ENCODE measurements at regions not wholly inside any gene's neighbourhood (a gene's known extent, or its start where the extent isn't known, plus 50 kb on each side); places are given as distances from the start of the nearest gene placed in this dataset.

GRCh38 chr22:34303656-34304055 is 383.4 kb upstream of the LARGE1 start:
- intact Hi-C loops (cut with micrococcal nuclease), result no loop called here

DNA sequence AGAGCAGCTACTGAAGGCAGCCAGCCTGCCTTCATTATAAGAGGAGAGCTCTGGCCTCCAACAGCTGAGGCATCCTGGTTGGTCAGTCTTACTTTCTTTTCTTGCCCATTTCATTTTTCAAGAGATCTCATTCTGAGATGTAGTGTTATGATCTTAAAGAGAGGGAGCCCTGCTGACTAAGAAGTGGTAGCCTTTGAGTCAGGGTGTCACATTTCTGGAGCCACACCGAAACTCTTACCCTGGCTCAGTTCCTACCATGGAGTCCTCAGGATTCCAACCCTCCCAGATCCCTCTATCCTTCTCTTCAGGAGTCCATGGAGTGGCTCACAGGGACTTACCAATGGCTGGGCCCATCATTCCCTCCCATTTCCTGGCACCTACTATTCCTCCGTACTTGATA is 386.1 kb upstream of the LARGE1 start:
- intact Hi-C loops (cut with micrococcal nuclease), result no loop called here

GRCh38 chr22:34308101-34308500 is 387.8 kb upstream of the LARGE1 start:
- intact Hi-C loops (cut with micrococcal nuclease), result no loop called here

- intact Hi-C loops (cut with micrococcal nuclease), result no loop called here
Observed at GRCh38 chr22:34319346-34319745, 399.1 kb upstream of the LARGE1 start.

GRCh38 chr22:34324763-34325162 is 404.5 kb upstream of the LARGE1 start:
- intact Hi-C loops (cut with micrococcal nuclease), result no loop called here

DNA sequence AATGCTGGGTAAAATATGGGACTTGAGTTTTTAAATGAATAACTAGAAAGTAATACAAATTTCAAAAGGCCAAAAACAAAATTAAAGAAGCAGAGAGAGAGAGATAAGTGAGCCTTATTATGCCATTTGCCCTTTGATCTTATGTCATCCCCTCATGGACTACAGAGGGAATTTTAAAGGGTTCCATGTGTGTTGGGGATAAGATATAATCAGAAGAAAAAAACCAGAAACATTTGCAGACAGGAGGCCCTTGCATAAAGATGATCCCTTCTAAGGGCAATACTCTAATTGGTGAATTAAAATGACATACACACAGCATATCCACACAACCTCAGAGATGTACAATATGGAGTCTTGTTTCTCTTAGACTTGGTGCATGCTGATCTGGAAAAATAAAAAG is 406.6 kb upstream of the LARGE1 start:
- intact Hi-C loops (cut with micrococcal nuclease), result no loop called here

DNA sequence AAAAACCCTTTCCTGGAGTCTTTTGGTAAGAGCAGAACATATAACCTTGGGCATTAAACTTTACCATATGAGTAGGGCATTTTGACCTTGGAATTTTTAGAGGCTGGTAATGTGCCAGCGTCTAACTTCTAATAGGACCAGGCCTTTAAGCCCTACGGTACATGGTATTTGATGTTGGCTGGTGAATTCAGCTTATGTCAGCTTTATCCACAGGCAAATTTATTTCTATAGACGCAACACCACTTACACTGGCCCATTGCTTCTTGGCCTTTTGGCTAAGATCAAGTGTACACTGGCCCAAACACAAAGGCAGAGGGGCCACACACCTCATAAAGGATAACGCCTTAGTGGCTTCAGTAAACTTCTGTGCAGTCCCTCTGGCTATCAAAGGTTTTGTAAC is 410.2 kb upstream of the LARGE1 start:
- intact Hi-C loops (cut with micrococcal nuclease), result no loop called here

DNA sequence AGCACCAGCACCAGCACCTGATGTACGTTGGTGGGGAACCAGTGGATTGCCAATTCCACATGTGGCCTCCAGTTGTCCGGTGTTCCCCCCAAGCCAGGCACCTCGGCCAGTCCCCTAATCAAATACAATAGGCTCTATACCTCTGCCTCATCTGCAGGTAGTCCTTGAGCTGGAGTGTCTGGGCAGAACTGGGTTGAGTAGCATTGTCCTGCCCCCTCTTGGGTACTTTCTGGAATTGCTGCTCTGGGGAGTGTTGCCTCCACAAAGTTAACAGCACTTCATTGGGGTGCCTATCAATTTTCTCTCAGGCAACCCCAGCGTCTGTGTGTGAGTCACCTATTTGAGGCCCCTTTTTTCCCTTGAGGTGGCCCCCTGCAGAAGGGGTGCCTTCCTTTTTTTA is 413.0 kb upstream of the LARGE1 start:
- intact Hi-C loops (cut with micrococcal nuclease), result no loop called here

DNA sequence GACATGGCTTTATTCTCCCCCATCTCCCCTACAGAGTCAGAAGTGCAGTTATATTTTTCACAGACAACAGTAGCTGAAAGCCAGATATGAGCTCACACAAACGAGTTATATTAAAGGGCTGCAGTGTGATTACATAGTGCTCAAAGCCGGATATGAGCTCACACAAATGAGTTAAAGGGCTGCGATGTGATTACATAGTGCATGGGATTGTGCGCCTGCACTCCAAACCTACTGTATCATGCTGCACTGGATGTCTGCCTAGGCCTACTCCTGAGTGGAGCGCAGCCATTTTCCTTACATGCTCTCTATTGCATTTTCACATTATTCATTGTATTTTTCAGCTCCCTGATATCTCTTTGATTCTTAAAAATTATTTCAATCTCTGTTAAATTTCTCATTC is 414.6 kb upstream of the LARGE1 start:
- intact Hi-C loops (cut with micrococcal nuclease), result no loop called here

GRCh38 chr22:34344702-34345101 is 424.4 kb upstream of the LARGE1 start:
- intact Hi-C loops (cut with micrococcal nuclease), result no loop called here

DNA sequence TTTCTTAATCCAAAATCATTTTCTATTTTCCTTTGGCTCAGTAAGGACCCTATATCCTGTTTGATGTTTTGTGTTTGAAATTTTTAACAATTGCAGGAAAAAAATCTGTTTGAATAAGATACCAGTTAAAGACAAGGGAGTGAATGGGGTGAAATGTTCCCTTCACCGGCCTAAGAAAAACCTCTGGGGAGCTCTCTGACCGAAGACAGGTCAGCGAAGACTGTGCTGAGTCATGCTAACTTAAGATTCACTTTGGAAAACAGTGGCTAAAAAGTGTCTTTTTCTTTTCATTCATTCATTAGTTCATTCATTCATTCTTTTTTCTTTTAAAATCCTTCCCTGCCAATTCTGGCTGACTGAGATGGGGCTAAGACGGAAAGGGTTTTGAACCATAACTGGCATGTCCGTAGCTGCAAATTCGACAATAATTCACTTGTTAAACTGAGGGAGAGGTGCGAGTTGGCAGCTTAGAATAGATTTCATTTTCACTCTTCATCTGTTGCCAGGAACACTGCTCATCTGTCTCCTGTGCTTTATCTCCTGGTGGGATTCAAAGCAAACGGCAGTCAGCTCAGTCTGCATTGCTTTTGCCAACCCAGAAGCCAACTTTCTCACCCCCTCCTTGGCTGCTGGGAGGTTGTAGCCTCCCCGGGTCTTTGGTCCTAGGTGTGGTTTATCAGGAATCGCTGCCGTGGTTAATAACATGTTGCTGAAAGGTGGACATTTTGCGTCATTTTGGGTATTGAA is 434.0 kb upstream of the LARGE1 start:
- intact Hi-C loops (cut with micrococcal nuclease), result no loop called here

GRCh38 chr22:34356481-34356880 is 436.2 kb upstream of the LARGE1 start:
- intact Hi-C loops (cut with micrococcal nuclease), result no loop called here

- intact Hi-C loops (cut with micrococcal nuclease), result no loop called here
Observed at GRCh38 chr22:34370711-34371110, 450.4 kb upstream of the LARGE1 start.

GRCh38 chr22:34379825-34380224 is 459.5 kb upstream of the LARGE1 start:
- intact Hi-C loops (cut with micrococcal nuclease), result no loop called here

DNA sequence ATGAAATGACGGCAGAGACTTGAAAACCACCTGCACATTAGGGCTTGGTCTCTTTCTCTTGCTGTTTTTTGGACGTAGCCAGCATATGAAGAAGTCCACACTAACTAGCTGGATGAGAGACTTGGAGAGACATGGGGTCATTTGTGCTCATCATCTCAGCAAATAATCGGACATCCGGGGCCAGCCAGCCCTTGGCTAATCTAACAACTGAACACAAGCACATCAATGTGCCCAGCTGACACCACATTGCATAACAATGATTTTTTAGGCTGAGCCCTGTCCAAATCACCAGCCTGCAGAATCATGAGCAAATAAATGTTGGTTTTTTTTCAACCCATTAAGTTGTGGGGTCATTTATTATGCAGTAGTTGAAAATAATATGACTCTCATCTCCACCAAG is 460.3 kb upstream of the LARGE1 start:
- intact Hi-C loops (cut with micrococcal nuclease), result no loop called here

GRCh38 chr22:34390400-34390799 is 470.1 kb upstream of the LARGE1 start:
- intact Hi-C loops (cut with micrococcal nuclease), result no loop called here

GRCh38 chr22:34395370-34395769 is 475.1 kb upstream of the LARGE1 start:
- intact Hi-C loops (cut with micrococcal nuclease), result no loop called here

DNA sequence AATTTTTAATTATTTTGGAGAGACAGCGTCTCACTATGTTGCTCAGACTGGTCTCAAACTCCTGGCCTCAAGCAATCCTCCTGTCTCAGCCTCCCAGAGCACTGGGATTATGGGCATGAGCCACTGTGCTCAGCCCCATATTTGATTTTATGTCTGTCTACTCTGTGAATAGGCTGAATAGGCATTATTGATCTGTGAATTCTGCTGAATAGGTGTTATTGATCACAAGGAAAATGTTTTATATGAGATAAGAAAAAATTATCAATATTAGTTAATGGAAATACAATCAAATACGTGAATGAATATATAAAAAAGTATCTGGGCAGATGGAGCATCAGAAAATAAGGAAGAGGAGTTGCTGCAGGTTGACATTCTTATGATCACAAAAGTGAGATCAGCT is 483.4 kb upstream of the LARGE1 start:
- intact Hi-C loops (cut with micrococcal nuclease), result no loop called here

DNA sequence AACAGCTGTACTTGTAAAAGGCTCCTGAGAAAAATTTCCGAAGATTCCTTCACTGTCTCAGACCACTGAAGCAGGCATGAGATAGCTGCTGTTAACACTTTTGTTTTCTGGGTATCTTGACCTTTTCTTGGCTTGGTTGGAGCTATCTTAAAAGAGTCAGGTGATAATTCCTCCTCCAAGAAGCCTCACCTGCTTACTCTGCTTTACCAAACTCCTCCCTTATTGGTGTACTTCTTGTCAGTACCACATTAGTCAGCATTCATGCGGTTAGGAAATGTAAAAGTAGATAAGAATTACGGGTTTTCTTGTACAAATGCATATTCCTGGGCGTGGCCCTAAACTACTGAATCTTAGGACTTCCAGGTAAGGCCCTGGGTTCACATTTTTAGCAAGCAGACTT is 489.8 kb upstream of the LARGE1 start:
- intact Hi-C loops (cut with micrococcal nuclease), result loop anchor here (10.0 kb wide), 1 partner anchor 615 kb away; no protein-coding TSS in a partner anchor

DNA sequence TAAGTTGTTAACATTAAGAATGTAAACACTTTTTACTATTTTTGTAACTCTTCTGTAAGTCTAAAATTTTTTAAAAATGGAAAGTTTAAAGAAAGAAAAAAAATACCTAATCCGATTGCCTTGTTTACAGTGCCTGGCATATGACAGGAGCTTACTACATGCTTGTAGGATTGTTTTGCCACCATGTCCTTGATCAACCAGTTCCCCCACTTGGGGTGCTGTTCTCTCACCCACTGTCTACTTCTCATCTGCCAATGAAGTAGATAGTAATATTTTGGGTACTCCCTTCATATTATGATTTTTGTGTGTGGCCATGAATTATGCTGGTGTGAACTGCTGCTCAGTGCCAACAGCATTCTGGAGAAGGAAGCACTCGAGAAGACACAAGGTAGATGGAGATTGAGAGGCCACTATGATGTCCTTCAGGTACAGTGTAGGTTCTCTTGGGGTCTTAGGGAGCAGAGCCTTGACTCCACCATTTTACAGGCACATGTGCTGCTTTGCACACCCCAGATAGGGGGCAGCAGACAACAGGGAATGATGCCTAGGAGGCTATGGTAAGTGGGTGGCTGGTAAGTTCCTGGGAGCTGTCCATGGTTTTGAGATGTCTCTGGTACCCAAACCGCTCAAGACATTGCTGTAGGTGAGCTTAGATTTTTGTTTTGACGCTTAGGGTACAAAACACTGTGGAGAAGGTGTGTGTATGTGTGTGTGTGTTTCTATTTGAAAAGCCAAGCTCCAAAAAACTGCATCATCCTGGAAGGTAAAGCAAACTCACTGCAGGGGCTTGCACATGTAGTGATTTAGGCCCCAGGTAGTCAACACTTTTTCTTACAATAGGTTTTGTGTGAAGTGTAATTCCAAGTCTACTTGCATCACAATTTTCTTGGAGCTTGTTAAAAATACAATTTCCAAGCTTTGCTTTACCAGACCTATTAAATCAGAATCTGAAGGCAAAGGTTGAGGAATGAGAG is 494.5 kb upstream of the LARGE1 start:
- intact Hi-C loops (cut with micrococcal nuclease), result loop anchor here (10.0 kb wide), 1 partner anchor 610 kb away; no protein-coding TSS in a partner anchor

- intact Hi-C loops (cut with micrococcal nuclease), result loop anchor here (10.0 kb wide), 1 partner anchor 609 kb away; no protein-coding TSS in a partner anchor
Observed at GRCh38 chr22:34416022-34416860, 496.0 kb upstream of the LARGE1 start.

Data from T-helper 2 cell treated with Interferon-gamma antibody and Interleukin-4, amounts not matched to agents 100 ng/mL and 5 ng/mL, for 36 hours (primary cell).